Neural cell (in vitro differentiated cells): ENCODE measurements at regions not wholly inside any gene's neighbourhood (a gene's known extent, or its start where the extent isn't known, plus 50 kb on each side); places are given as distances from the start of the nearest gene placed in this dataset.

Experiments
- H2AFZ ChIP-seq: fragments of 200-600, 300-800 bp; sonication (generic), shearing (Covaris generic); 2 replicates; pipeline ENCODE4 v1.6.0; 2014; ENCODE audit warnings: low read depth, mild to moderate bottlenecking, antibody characterized with exemption, low read length, moderate library complexity
- H3F3A ChIP-seq: fragments of 200-600 bp; shearing (Covaris generic); 2 replicates; pipeline ENCODE4 v1.6.1; 2016; ENCODE audit warnings: mild to moderate bottlenecking, moderate library complexity, mixed read lengths, antibody characterized with exemption, low read length; ENCODE audit not compliant: insufficient read depth, poor library complexity, severe bottlenecking
- H3K27ac ChIP-seq: fragments of 200-600, 300-800 bp; sonication (generic), shearing (Covaris generic); 2 replicates; pipeline ENCODE4 v1.5.1; 2014; ENCODE audit warnings: mild to moderate bottlenecking, low read length, moderate library complexity
- H3K27me3 ChIP-seq: fragments of 300-800, 200-600 bp; sonication (generic), shearing (Covaris generic); 2 replicates; pipeline ENCODE4 v1.6.0; 2014; ENCODE audit warnings: mild to moderate bottlenecking, low read depth, low read length, moderate library complexity; ENCODE audit not compliant: insufficient read depth
- H3K36me3 ChIP-seq: fragments of 300-800, 200-600 bp; sonication (generic), shearing (Covaris generic); 2 replicates; pipeline ENCODE4 v1.5.1; 2014; ENCODE audit warnings: mild to moderate bottlenecking, antibody characterized with exemption, low read length, moderate library complexity; ENCODE audit not compliant: insufficient read depth
- H3K4me2 ChIP-seq: fragments of 300-800, 200-600 bp; sonication (generic), shearing (Covaris generic); 2 replicates; pipeline ENCODE4 v1.6.0; 2014; ENCODE audit warnings: mild to moderate bottlenecking, low read length
- H3K4me3 ChIP-seq: fragments of 300-800, 200-600 bp; sonication (generic), shearing (Covaris generic); 2 replicates; pipeline ENCODE4 v1.5.1; 2014; ENCODE audit warnings: mild to moderate bottlenecking, low read length, moderate library complexity
- H3K79me2 ChIP-seq: fragments of 200-600 bp; shearing (Covaris generic); replicated peaks from 2 replicates; pipeline ENCODE4 v1.6.0; 2014; ENCODE audit warnings: mild to moderate bottlenecking, low read length, moderate library complexity; ENCODE audit not compliant: insufficient read depth
- H3K9ac ChIP-seq: fragments of 300-800, 200-600 bp; sonication (generic), shearing (Covaris generic); 2 replicates; pipeline ENCODE4 v1.6.1; 2016; ENCODE audit warnings: mild to moderate bottlenecking, low read length, mixed read lengths
- H3K9me2 ChIP-seq: fragments of 200-600 bp; shearing (Covaris generic); 2 replicates; pipeline ENCODE4 v1.6.1; 2016; ENCODE audit warnings: mild to moderate bottlenecking, low read length, mixed read lengths; ENCODE audit not compliant: insufficient read depth
- H3K9me3 ChIP-seq: fragments of 200-600, 300-800 bp; sonication (generic), shearing (Covaris generic); 2 replicates; pipeline ENCODE4 v1.6.1; 2016; ENCODE audit warnings: mild to moderate bottlenecking, mixed run types, low read length, moderate library complexity, mixed read lengths
- H4K20me1 ChIP-seq: fragments of 200-600 bp; shearing (Covaris generic); 2 replicates; pipeline ENCODE4 v1.6.1; 2016; ENCODE audit warnings: mild to moderate bottlenecking, mixed run types; ENCODE audit not compliant: insufficient read depth
- CTCF ChIP-seq: fragments of 450-650 bp; IDR thresholded peaks from 2 replicates; pipeline ENCODE4 v1.5.1; 2014; ENCODE audit warnings: antibody characterized with exemption, mild to moderate bottlenecking, moderate library complexity; ENCODE audit not compliant: poor library complexity, severe bottlenecking
- EP300 ChIP-seq: fragments of 450-650 bp; conservative IDR thresholded peaks from 2 replicates; pipeline ENCODE4 v1.6.1; 2014; ENCODE audit warnings: antibody characterized with exemption, mild to moderate bottlenecking, moderate library complexity; ENCODE audit not compliant: poor library complexity, severe bottlenecking
- EZH2 ChIP-seq: fragments of 200-600, 300-800 bp; shearing (Covaris generic), sonication (generic); IDR thresholded peaks from 2 replicates; pipeline ENCODE4 v1.6.1; 2014; ENCODE audit warnings: antibody characterized with exemption, low read length, borderline replicate concordance, mild to moderate bottlenecking; ENCODE audit not compliant: insufficient read depth, poor library complexity, severe bottlenecking
- MXI1 ChIP-seq: fragments of 450-650 bp; conservative IDR thresholded peaks from 2 replicates; pipeline ENCODE4 v1.6.1; 2014; ENCODE audit warnings: antibody characterized with exemption, mild to moderate bottlenecking; ENCODE audit not compliant: poor library complexity, severe bottlenecking
- POLR2AphosphoS5 ChIP-seq: IDR thresholded peaks from 2 replicates; pipeline ENCODE4 v1.6.1; 2012
- RAD21 ChIP-seq: fragments of 450-650 bp; conservative IDR thresholded peaks from 2 replicates; pipeline ENCODE4 v1.6.1; 2014; ENCODE audit warnings: antibody characterized with exemption, mild to moderate bottlenecking, moderate library complexity
- SMC3 ChIP-seq: fragments of 450-650 bp; conservative IDR thresholded peaks from 2 replicates; pipeline ENCODE4 v1.6.1; 2014; ENCODE audit warnings: antibody characterized with exemption, mild to moderate bottlenecking, moderate library complexity; ENCODE audit not compliant: poor library complexity
- TAF1 ChIP-seq: IDR thresholded peaks from 2 replicates; pipeline ENCODE4 v1.6.1; 2012; ENCODE audit warnings: low read depth
- TF ChIP-seq, protein P1 (sequence below): IDR thresholded peaks from 2 replicates; pipeline ENCODE4 v1.6.1; 2012; ENCODE audit warnings: borderline replicate concordance

GRCh38 chr10:78356291-78356900, 322.7 kb downstream of the RPS24 start:
- H3K9ac ChIP-seq: peak overlapping the region; percentile 74
- no peaks in the 10 kb centered on the region for H3F3A ChIP-seq
- no peak for TF ChIP-seq POLR2AphosphoS5
- TF ChIP-seq EZH2: no peak
- TF ChIP-seq, protein P1, sequence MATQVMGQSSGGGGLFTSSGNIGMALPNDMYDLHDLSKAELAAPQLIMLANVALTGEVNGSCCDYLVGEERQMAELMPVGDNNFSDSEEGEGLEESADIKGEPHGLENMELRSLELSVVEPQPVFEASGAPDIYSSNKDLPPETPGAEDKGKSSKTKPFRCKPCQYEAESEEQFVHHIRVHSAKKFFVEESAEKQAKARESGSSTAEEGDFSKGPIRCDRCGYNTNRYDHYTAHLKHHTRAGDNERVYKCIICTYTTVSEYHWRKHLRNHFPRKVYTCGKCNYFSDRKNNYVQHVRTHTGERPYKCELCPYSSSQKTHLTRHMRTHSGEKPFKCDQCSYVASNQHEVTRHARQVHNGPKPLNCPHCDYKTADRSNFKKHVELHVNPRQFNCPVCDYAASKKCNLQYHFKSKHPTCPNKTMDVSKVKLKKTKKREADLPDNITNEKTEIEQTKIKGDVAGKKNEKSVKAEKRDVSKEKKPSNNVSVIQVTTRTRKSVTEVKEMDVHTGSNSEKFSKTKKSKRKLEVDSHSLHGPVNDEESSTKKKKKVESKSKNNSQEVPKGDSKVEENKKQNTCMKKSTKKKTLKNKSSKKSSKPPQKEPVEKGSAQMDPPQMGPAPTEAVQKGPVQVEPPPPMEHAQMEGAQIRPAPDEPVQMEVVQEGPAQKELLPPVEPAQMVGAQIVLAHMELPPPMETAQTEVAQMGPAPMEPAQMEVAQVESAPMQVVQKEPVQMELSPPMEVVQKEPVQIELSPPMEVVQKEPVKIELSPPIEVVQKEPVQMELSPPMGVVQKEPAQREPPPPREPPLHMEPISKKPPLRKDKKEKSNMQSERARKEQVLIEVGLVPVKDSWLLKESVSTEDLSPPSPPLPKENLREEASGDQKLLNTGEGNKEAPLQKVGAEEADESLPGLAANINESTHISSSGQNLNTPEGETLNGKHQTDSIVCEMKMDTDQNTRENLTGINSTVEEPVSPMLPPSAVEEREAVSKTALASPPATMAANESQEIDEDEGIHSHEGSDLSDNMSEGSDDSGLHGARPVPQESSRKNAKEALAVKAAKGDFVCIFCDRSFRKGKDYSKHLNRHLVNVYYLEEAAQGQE: no peak
- no peak for TF ChIP-seq TAF1
- TF ChIP-seq EP300: no peak
- TF ChIP-seq MXI1: no peak
- TF ChIP-seq RAD21: no peak
- TF ChIP-seq CTCF: no peak
- no peak for TF ChIP-seq SMC3
- no peaks in the 10 kb centered on the region for H4K20me1 ChIP-seq
- peak overlapping the region; percentile 53 for H3K4me3 ChIP-seq
- no peaks in the 10 kb centered on the region for H3K36me3 ChIP-seq
- peak overlapping the region; percentile 90 for H3K4me2 ChIP-seq
- no peaks in the 10 kb centered on the region for H3K27me3 ChIP-seq
- no peaks in the 10 kb centered on the region for H3K9me3 ChIP-seq
- no peaks in the 10 kb centered on the region for H3K79me2 ChIP-seq
- no peak overlapping the region for H2AFZ ChIP-seq
- no peaks in the 10 kb centered on the region for H3K9me2 ChIP-seq
- peak overlapping the region; percentile 98 for H3K27ac ChIP-seq

DNA sequence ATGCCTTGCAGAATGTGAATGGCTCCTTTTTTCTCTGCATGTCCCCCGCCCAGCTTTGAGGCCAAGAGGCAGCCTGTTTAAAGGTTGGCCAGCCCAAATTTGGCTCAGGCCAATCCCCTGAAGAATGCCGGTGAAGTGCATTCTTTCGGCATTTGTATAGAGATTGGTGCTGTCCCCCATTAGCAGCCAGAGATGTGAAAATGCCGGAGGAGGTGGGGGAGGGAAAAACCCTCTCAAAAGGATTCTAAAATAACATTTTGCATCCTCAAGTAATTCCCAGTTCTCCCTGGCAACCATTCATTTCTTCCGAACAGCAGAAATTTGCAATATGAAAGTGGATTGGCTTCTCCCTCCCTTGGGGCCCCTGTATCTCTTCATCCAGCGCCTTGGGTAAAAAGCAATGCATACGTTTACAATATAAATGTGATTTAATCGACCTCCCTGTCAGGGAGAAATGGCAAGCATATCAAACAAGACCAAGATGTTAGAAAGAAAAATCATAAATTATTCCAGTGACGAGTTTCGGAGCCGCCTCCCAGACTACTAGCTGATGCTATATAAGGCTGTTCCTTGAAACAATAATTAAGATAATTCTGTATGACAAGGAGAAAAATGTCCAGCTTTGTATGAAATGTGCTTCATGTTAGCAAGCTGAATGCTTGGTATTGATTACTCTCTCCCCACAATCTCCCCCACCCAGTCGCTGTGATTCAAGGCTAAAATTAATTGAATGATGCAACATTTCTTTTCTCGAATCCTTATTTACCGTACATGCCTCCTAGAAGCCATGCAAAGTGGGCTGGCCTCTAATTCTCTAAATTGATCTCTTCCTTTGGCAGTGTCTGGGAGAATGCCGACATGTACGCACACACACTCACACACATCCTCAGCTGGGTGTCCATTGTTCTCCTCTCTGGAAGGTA, 323.7 kb downstream of the RPS24 start:
- peak overlapping the region; percentile 90 for H3K4me2 ChIP-seq

More for the DNA sequence above, 323.7 kb downstream of the RPS24 start:
- no peaks in the 10 kb centered on the region for H3F3A ChIP-seq
- H3K9me2 ChIP-seq: no peaks in the 10 kb centered on the region
- H3K79me2 ChIP-seq: no peaks in the 10 kb centered on the region
- TF ChIP-seq, protein P1: peak; percentile 90
- no peak for TF ChIP-seq TAF1
- TF ChIP-seq RAD21: peak; percentile 50
- TF ChIP-seq CTCF: no peak
- TF ChIP-seq EZH2: no peak
- peak; percentile 45 for TF ChIP-seq SMC3
- no peak for TF ChIP-seq MXI1
- peak; percentile 79 for TF ChIP-seq POLR2AphosphoS5
- peak; percentile 93 for TF ChIP-seq EP300
- peak overlapping the region; percentile 74 for H3K9ac ChIP-seq
- no peaks in the 10 kb centered on the region for H3K9me3 ChIP-seq
- H3K36me3 ChIP-seq: no peaks in the 10 kb centered on the region
- peak overlapping the region; percentile 98 for H3K27ac ChIP-seq
- no peak overlapping the region for H2AFZ ChIP-seq
- no peaks in the 10 kb centered on the region for H3K27me3 ChIP-seq
- H3K4me3 ChIP-seq: peak overlapping the region; percentile 53
- H4K20me1 ChIP-seq: no peaks in the 10 kb centered on the region
